Umbilical cord (tissue), 1 donor: ENCODE measurements at regions not wholly inside any gene's neighbourhood (a gene's known extent, or its start where the extent isn't known, plus 50 kb on each side); places are given as distances from the start of the nearest gene placed in this dataset.

Experiments used
- DNase-seq: peaks from one replicate; pipeline ENCODE4 v3.0.0-alpha.2; 2015; ENCODE audit warnings: low spot score

GRCh38 chr7:54810401-54810800 lies 51.4 kb upstream of the SEC61G start:
- no peak for DNase-seq

DNA sequence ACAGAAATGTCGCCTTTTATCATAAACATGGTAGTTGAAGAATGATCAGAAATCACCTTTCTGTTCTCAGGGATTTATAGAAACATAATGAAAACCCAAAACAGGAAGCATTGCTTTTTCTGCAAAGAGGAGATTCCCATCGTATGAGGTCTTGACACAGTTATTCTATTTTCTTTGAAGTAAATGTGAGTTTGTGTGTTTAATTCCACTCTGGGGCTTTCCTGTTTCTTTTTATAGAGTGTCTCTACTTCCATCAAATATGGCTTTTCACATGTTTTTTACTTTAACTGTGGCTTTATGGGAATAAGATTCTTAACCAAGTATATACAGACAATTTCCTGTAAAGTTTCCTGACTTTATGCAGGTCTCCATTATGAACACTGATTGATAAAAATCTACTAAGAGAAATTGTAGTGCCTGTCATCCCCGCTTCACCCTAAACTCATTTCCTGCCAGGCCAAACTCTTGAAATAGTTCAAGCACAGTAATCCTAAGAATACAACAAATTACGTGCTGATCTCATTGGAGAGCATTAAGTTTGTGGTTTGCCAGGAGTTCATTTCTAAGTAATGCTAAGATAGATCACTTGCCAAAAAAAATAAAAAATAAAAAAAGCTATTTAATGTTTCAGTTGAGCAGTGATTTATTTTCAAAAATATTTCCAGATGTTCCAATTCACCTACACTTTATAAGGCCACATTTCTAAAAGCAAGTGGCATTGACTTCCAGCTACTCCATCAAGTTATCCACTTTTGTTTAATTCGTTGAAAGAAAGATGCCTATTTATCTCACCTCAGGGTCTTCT lies 52.2 kb upstream of the SEC61G start:
- peak; percentile 40 for DNase-seq

- peak; percentile 21 for DNase-seq
Measured at GRCh38 chr7:54811846-54812254, 52.8 kb upstream of the SEC61G start.

DNA sequence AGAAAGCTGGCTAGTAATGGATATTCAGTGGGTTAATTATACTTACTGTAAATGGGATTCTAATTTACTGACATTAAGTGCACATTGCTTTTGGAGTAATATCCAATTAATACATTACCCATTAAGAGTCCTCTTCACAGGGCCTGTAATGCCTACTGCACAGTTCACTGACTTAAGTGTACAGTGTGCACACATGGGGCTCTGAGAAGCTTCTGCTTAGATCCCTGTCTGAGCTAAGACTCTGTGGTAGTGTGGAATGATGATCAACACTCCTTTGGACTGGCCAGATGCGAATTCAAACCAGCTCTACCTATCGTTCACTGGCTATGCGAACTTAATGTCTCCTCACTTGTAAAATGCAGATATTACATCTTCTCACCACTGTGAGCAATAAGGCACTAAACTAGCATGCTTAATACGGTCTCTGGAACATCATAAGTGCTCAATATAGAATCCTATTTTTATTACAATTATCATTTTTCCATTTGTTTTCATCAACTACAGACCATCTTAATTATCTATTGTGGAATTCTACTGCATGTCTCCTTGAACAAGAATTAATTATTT lies 53.8 kb upstream of the SEC61G start:
- DNase-seq, result no peak

DNA sequence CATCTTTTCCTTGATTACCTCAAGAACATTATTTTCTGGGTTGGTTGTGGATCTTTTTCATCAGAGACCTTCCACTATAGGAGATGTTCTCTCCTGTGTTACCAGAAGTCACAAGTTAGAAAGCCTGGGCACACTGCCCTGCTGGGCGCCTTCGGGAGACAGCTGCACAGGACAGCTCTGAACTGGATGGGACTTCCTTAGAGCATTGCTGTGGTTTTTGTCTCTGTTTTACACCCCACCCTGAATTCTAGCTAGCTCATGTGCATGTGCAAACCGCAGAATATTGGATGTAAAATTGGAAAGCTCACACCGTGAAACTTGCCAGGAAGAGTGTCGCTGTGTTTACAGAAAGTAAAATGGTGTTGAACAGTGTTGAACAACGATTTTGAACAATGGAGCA lies 54.4 kb upstream of the SEC61G start:
- no peak for DNase-seq

- DNase-seq, result no peak
Measured at GRCh38 chr7:54814401-54814800, 55.4 kb upstream of the SEC61G start.

DNA sequence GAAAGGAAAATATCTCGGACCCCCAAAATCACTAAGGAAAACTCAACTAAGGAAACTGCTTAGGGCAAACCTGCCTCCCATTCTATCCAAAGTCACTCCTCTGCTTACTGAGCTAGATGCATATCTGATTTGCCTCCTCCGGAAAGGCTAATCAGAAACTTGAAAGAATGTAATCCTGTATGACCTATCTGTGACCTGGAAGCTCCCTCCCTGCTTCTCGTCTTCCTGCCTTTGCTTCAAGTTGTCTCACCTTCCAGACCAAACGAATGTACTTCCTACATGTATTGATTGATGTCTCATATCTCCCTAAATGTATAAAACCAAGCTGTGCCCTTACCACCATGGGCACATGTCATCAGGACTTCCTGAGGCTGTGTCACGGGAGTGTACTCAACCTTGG lies 58.1 kb upstream of the SEC61G start:
- no peak for DNase-seq

DNA sequence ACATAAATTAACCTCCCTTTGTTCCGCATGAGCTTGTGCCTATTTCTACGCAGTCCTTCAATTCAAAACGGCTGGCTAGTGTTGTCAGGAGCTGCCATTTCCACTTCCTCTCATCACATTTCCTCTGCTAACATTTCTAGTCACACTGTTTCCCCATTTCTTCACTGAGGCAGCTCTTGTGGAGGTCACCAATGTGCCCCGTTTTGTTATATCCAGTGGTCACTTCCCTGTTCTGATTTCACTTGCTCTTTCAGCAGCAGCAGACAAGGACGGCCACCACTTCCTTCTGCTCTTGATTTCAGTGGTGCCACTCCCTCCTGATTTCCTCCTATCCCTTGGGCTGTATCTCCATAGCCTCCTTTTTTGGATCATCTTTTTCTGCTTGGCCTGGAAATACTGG lies 64.8 kb upstream of the SEC61G start:
- DNase-seq, result peak; percentile 45

GRCh38 chr7:54824655-54825054 lies 65.6 kb upstream of the SEC61G start:
- no peak for DNase-seq

DNA sequence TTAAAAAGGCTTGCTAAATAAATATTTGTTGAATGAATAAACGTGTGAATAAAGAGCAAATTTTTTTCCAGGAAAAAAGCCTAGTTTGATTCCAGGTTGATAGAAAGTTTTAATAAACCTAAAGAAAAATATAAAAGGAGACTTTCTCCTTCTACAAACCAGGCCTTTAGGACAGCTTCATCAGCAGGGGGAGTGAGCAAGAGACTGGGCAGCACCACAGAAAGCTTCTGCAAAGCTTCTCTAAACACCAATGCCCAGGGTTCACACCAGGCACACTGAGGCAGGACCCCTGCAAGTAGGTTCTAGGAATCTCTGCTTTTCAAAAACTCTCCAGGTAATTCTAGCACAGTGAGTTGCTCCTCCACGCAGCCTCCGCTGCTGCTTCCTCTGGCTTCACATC lies 66.4 kb upstream of the SEC61G start:
- DNase-seq, result no peak

DNA sequence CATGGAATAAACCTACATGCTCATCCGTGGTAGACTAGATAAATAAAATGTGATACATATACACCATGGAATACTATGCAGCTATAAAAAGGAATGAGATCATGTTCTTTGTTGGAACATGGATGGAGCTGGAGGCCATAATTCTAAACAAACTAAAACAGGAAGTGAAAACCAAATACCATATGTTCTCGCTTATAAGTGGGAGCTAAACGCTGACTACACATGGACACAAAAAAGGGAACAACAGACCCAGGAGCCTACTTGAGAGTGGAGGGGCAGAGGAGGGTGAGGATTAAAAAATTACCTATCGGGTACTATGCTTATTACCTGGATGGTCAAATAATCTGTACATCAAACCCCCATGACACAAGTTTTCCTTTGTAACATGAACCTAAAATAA lies 68.7 kb upstream of the SEC61G start:
- no peak for DNase-seq

- DNase-seq, result no peak
Measured at GRCh38 chr7:54831046-54831643, 72.1 kb upstream of the SEC61G start.

- no peak for DNase-seq
Measured at GRCh38 chr7:54831644-54832095, 72.7 kb upstream of the SEC61G start.

- no peak for DNase-seq
Measured at GRCh38 chr7:54833001-54833467, 74.0 kb upstream of the SEC61G start.

GRCh38 chr7:54837168-54837567 lies 78.2 kb upstream of the SEC61G start:
- no peak for DNase-seq

DNA sequence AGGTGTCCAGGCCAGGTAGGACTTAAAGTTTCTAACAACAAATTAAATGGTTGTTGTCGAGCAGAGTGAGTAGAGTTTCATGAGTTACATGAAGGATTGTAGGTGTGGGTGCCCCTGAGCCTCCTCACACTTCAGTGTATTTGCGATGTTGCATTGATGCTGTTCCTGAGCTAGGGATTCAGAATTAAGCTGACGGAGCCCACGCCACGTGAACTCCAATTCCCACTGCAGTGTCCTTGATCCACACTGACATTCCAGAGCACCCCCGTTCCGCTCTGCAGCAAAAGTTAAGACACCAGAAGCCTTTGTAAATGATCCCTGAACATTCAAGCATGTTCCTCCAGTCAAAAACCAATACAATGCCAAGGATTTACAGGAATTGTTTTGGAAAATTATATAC lies 78.8 kb upstream of the SEC61G start:
- no peak for DNase-seq

DNA sequence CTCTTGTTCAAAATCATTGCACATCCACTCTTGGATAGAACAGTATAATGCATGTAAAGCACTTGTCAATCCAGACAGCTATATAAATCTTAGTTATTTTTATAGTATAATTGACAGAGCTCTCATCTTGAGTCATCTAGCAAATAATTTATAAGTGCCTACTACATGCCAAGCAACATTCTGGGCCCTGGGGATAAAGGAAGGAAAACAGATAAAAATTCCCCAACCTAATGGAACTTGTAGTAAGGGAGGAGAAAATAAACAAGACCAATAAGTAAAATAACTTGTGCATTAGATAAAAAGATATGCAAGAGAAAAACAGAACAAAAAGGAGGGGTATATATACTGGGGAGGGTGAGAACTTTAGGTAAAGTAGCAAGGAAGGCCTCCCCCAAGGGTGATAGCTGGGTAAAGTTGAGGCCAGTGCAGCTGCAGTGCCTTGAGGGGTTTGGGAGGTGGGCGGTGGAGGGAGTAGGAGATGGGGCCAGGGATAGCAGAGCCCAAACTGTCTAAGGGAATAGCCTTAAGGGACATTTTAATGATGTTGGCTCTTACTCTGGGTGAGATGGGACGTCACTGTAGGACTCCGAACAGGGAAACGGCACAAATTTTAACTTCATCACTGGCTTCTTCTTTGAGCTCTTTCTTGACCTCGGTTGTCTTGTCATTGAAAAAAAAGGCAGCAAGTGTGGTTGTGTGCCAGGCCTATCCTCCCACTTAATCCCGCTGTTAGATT lies 79.3 kb upstream of the SEC61G start:
- DNase-seq, result peak; percentile 45

- peak; percentile 40 for DNase-seq
Measured at GRCh38 chr7:54839575-54840213, 80.7 kb upstream of the SEC61G start.

DNA sequence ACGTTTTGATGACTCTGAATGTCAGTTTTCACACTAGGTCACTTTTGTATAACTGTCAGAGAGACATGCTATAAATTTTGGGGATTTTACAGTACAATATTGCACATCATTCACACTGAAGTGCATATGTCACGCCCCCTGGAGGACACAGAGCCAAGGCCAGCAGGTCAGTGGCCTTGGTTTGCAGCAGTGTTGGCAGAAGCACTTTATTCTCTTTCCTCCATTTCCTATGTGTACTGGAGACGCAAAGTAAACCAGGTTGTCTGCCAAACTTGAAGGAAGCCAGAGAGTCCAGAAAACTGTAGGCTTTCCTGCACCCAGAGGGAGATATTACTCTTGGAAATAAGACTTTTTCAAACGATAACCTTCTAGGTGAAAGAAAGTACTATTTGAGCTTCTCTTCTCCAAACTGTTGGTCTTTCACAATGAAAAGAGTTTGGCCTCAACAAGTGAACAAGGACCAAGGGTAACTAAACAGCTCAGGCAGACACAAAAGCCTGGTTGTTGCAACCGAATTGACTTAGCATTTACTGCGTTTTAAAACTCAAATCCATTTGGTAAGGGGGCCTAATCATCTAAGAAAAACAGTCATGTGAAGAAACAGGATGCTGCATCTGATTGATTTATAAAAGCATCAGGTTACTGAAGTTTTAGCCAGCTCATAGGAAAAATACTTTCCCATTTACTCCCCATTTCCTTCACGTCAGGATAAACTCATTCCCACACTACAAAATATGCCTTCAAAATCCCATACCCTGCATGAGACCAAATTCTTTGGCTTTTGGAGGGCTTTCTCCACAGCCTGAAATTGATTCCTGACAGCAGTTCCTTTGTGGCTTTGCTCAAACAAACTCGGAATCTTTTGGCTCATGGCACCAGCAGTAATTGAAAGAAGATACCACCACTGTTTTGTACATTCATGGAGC lies 83.0 kb upstream of the SEC61G start:
- no peak for DNase-seq

DNA sequence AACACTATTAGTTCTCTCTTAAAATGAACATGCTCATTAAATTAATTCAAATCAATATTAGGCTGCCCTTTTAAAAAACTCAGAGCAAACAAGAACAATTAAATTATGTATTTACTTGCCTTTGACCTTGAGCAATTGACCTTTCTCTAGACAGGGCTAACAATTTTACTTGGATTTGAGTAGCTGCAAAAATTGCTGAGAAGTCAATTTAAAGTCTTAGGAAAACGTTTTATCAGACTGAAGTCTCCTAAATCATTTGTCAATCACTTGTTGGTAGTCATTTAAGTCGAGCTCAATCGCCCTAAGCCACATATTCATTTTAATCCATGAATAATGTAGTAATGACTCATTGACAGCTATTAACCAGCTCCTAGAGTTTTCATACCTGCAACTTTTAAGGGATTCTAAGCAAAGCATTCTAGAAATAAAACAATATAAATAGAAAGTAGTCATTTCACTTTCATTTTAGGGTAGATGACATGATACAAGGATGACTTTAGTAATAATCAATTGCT lies 84.9 kb upstream of the SEC61G start:
- DNase-seq, result no peak
